Right lobe of liver (tissue), 6 donors: ENCODE measurements at regions not wholly inside any gene's neighbourhood (a gene's known extent, or its start where the extent isn't known, plus 50 kb on each side); places are given as distances from the start of the nearest gene placed in this dataset.

Experiments
- ATAC-seq, 4 donors: fragments of 200-7000 bp; cut with Tn5 transposase; one replicate each; pipeline ENCODE4 v1.9.1; 2020; ENCODE audit warnings: mild to moderate bottlenecking in 4 of 4, moderate library complexity in 4 of 4
- DNase-seq, 3 donors: peaks; one replicate each; pipeline ENCODE4 v3.0.0-alpha.2; 2020
- H3K27ac ChIP-seq, 3 donors: fragments of 200-600 bp; one replicate each; pipeline ENCODE4 v1.8.0; 2022
- H3K27me3 ChIP-seq, 2 donors: fragments of 200-600 bp; one replicate each; pipeline ENCODE4 v1.8.0; 2022
- H3K36me3 ChIP-seq, 4 donors: fragments of 200-600 bp; sonication (generic) in 1 of 4; one replicate each; pipeline versions ENCODE4 v1.5.1 to v1.8.0; 2017 to 2022; ENCODE audit warnings: control low read depth in 1 of 4
- H3K4me1 ChIP-seq, 4 donors: fragments of 200-600 bp; sonication (generic) in 1 of 4; one replicate each; pipeline versions ENCODE4 v1.5.1 to v1.8.0; 2017 to 2022; ENCODE audit warnings: control low read depth in 1 of 4
- H3K4me3 ChIP-seq, 3 donors: fragments of 200-600 bp; one replicate each; pipeline ENCODE4 v1.8.0; 2022
- H3K9me3 ChIP-seq, 4 donors: fragments of 200-600 bp; sonication (generic) in 1 of 4; one replicate each; pipeline versions ENCODE4 v1.5.1 to v1.8.0; 2017 to 2022; ENCODE audit warnings: control low read depth in 1 of 4
- POLR2A ChIP-seq: fragments of 450-650 bp; IDR thresholded peaks from one replicate; pipeline ENCODE4 v1.6.1; 2017; ENCODE audit warnings: antibody characterized with exemption, mild to moderate bottlenecking
- WGBS: methylation state at CpG from one replicate; pipeline ENCODE4 v1.1.6; 2018; ENCODE audit warnings: low coverage, low lambda C conversion rate; ENCODE audit not compliant: insufficient coverage; ENCODE audit errors: missing lambda C conversion rate; 5-methylcytosine and 5-hydroxymethylcytosine counted together
- intact Hi-C, 2 donors: fragments of 100-400 bp; cut with DNase I; formaldehyde crosslinking; loops; one replicate each; pipeline versions ENCODE4 v1.11.2 to v1.14.1; 2022
- TF ChIP-seq, protein P1 (sequence below), 4 donors: fragments of 200-600 bp in 3 of 4; fragments of 450-650 bp in 1 of 4; IDR thresholded peaks; one replicate each; pipeline versions ENCODE4 v1.5.1 to v1.8.0; 2016 to 2022; ENCODE audit warnings: antibody characterized with exemption in 4 of 4, mild to moderate bottlenecking in 2 of 4
- donor health status: DM: no; HTN: yes; CAD: no.
- donor health status: DM: no; HTN: no; CAD: no.
- donor health status: DM: no; HTN: no; CAD: no.
- donor health status: DM: no; HTN: yes; CAD: no.
- donor health status: DM: no; HTN: yes; CAD: no.

- intact Hi-C loops, result no loop called here
- DNase-seq, result no peak
- 28% methylated on average over 3 of the region's 3 CpGs for WGBS
- Histone ChIP-seq H3K27me3 (no peaks in the 10 kb centered on the region), H3K9me3 (no peaks in the 10 kb centered on the region), H3K27ac (no peak overlapping the region), H3K36me3 (no peaks in the 10 kb centered on the region), H3K4me3 (no peak overlapping the region), H3K4me1 (no peaks in the 10 kb centered on the region)
- TF ChIP-seq, protein P1, sequence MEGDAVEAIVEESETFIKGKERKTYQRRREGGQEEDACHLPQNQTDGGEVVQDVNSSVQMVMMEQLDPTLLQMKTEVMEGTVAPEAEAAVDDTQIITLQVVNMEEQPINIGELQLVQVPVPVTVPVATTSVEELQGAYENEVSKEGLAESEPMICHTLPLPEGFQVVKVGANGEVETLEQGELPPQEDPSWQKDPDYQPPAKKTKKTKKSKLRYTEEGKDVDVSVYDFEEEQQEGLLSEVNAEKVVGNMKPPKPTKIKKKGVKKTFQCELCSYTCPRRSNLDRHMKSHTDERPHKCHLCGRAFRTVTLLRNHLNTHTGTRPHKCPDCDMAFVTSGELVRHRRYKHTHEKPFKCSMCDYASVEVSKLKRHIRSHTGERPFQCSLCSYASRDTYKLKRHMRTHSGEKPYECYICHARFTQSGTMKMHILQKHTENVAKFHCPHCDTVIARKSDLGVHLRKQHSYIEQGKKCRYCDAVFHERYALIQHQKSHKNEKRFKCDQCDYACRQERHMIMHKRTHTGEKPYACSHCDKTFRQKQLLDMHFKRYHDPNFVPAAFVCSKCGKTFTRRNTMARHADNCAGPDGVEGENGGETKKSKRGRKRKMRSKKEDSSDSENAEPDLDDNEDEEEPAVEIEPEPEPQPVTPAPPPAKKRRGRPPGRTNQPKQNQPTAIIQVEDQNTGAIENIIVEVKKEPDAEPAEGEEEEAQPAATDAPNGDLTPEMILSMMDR (IDR thresholded peaks at IDR 0.05), result no peak
- no peak for TF ChIP-seq POLR2A
- no peak for ATAC-seq
These were observed 272.8 kb upstream of the TTC14 start for GRCh38 chr3:180329187-180329586.

- Histone ChIP-seq H3K9me3 (no peaks in the 10 kb centered on the region), H3K36me3 (no peaks in the 10 kb centered on the region), H3K4me3 (no peak overlapping the region), H3K27ac (no peak overlapping the region), H3K27me3 (no peaks in the 10 kb centered on the region), H3K4me1 (no peaks in the 10 kb centered on the region)
- intact Hi-C loops, result no loop called here
- ATAC-seq (no peak), DNase-seq (no peak)
- TF ChIP-seq, protein P1 (IDR thresholded peaks at IDR 0.05), result no peak
- TF ChIP-seq POLR2A, result no peak
- 45% methylated on average over 2 of the region's 2 CpGs for WGBS
These were observed 272.1 kb upstream of the TTC14 start for GRCh38 chr3:180329847-180330246.

- DNase-seq (no peak), ATAC-seq (no peak)
- H3K9me3 ChIP-seq, result no peaks in the 10 kb centered on the region
- 81% methylated on average over 1 of the region's 1 CpG for WGBS
- no peaks in the 10 kb centered on the region for H3K36me3 ChIP-seq
- H3K4me3 ChIP-seq, result no peak overlapping the region
- H3K27ac ChIP-seq, result no peak overlapping the region
- TF ChIP-seq, protein P1 (IDR thresholded peaks at IDR 0.05), result no peak
- TF ChIP-seq POLR2A, result no peak
- no peaks in the 10 kb centered on the region for H3K27me3 ChIP-seq
- H3K4me1 ChIP-seq, result no peaks in the 10 kb centered on the region
- intact Hi-C loops, result no loop called here
These were observed 271.5 kb upstream of the TTC14 start for GRCh38 chr3:180330440-180330839.

GRCh38 chr3:180332608-180333007 is 269.4 kb upstream of the TTC14 start:
- no peaks in the 10 kb centered on the region for H3K36me3 ChIP-seq
- no peak for ATAC-seq
- intact Hi-C loops, result no loop called here
- no peak for TF ChIP-seq POLR2A
- TF ChIP-seq, protein P1 (IDR thresholded peaks at IDR 0.05), result no peak
- H3K9me3 ChIP-seq, result no peaks in the 10 kb centered on the region
- no peaks in the 10 kb centered on the region for H3K4me1 ChIP-seq
- DNase-seq, result no peak
- no peaks in the 10 kb centered on the region for H3K27me3 ChIP-seq
- WGBS, result 57% methylated on average over 4 of the region's 4 CpGs
- H3K4me3 ChIP-seq, result no peak overlapping the region
- H3K27ac ChIP-seq, result no peak overlapping the region

GRCh38 chr3:180335050-180335449 is 266.9 kb upstream of the TTC14 start:
- Histone ChIP-seq H3K4me3 (no peak overlapping the region), H3K9me3 (no peaks in the 10 kb centered on the region), H3K27ac (no peak overlapping the region), H3K27me3 (no peaks in the 10 kb centered on the region), H3K36me3 (no peaks in the 10 kb centered on the region), H3K4me1 (no peaks in the 10 kb centered on the region)
- DNase-seq, result no peak
- TF ChIP-seq POLR2A, result no peak
- TF ChIP-seq, protein P1 (IDR thresholded peaks at IDR 0.05), result no peak
- no peak for ATAC-seq
- WGBS, result 46% methylated on average over 3 of the region's 3 CpGs
- intact Hi-C loops, result no loop called here
